ENCODE measurements at regions not wholly inside any gene's neighbourhood (a gene's known extent, or its start where the extent isn't known, plus 50 kb on each side); places are given as distances from the start of the nearest gene placed in this dataset.
"Not testable (repeated sequence)": the region's sequence is repeated elsewhere in the genome, so short reads cannot be mapped to it uniquely, and the experiment has no call there.

GRCh38 chr4:20050768-20051167 is 200.9 kb upstream of the SLIT2 start:
- DNase-seq (ENCODE audit: low read depth, low spot score) = no peak

GRCh38 chr4:20049889-20050288 is 201.8 kb upstream of the SLIT2 start:
- DNase-seq (ENCODE audit: low read depth, low spot score) = no peak

- DNase-seq (ENCODE audit: low read depth, low spot score) = peak; percentile 5
These were observed 204.6 kb upstream of the SLIT2 start for GRCh38 chr4:20046931-20047677.

- DNase-seq (ENCODE audit: low read depth, low spot score) = no peak
These were observed 205.5 kb upstream of the SLIT2 start for GRCh38 chr4:20046179-20046578.

GRCh38 chr4:20044966-20045365 is 206.7 kb upstream of the SLIT2 start:
- DNase-seq (ENCODE audit: low read depth, low spot score) = no peak

- DNase-seq (ENCODE audit: low read depth, low spot score) = no peak
These were observed 207.2 kb upstream of the SLIT2 start for GRCh38 chr4:20044502-20044911.

GRCh38 chr4:20043991-20044390 is 207.7 kb upstream of the SLIT2 start:
- no peak for DNase-seq (ENCODE audit: low read depth, low spot score)

GRCh38 chr4:20042769-20043168 is 208.9 kb upstream of the SLIT2 start:
- DNase-seq (ENCODE audit: low read depth, low spot score) = no peak

- DNase-seq (ENCODE audit: low read depth, low spot score) = no peak
These were observed 209.8 kb upstream of the SLIT2 start for GRCh38 chr4:20041839-20042407.

GRCh38 chr4:20037745-20038144 is 214.0 kb upstream of the SLIT2 start:
- DNase-seq (ENCODE audit: low read depth, low spot score) = no peak

- DNase-seq (ENCODE audit: low read depth, low spot score) = no peak
These were observed 221.6 kb upstream of the SLIT2 start for GRCh38 chr4:20030108-20030507.

- DNase-seq (ENCODE audit: low read depth, low spot score) = peak; percentile 13
These were observed 223.1 kb upstream of the SLIT2 start for GRCh38 chr4:20028645-20029044.

- peak; percentile 77 for DNase-seq (ENCODE audit: low read depth, low spot score)
These were observed 225.2 kb upstream of the SLIT2 start for GRCh38 chr4:20026456-20026855.

GRCh38 chr4:20022471-20022870 is 229.2 kb upstream of the SLIT2 start:
- no peak for DNase-seq (ENCODE audit: low read depth, low spot score)

GRCh38 chr4:20020056-20020455 is 231.6 kb upstream of the SLIT2 start:
- DNase-seq (ENCODE audit: low read depth, low spot score) = no peak

GRCh38 chr4:20019310-20020015 is 232.2 kb upstream of the SLIT2 start:
- peak; percentile 13 for DNase-seq (ENCODE audit: low read depth, low spot score)

GRCh38 chr4:20017777-20018115 is 234.0 kb upstream of the SLIT2 start:
- DNase-seq (ENCODE audit: low read depth, low spot score) = no peak

- DNase-seq (ENCODE audit: low read depth, low spot score) = peak; percentile 27
These were observed 234.5 kb upstream of the SLIT2 start for GRCh38 chr4:20017070-20017776.

GRCh38 chr4:20015636-20016224 is 236.0 kb upstream of the SLIT2 start:
- DNase-seq (ENCODE audit: low read depth, low spot score) = no peak

- DNase-seq (ENCODE audit: low read depth, low spot score) = not testable (repeated sequence)
These were observed 247.7 kb upstream of the SLIT2 start for GRCh38 chr4:20003836-20004558.

- DNase-seq (ENCODE audit: low read depth, low spot score) = no peak
These were observed 251.8 kb upstream of the SLIT2 start for GRCh38 chr4:19999775-20000414.

All from astrocyte of the hippocampus (primary cell).